NCI-H446 (cell line): ENCODE measurements at regions not wholly inside any gene's neighbourhood (a gene's known extent, or its start where the extent isn't known, plus 50 kb on each side); places are given as distances from the start of the nearest gene placed in this dataset.

Experiments used
- DNase-seq, 2 experiments: peaks; one replicate each; lab custom pipeline; 2025; lab: John Stamatoyannopoulos, UW

GRCh38 chr16:86215233-86215978 is 294.9 kb upstream of the FOXF1 start:
- DNase-seq, result no peak

- no peak for DNase-seq
Observed at GRCh38 chr16:86215979-86216585, 294.2 kb upstream of the FOXF1 start.

GRCh38 chr16:86216591-86216990 is 293.7 kb upstream of the FOXF1 start:
- no peak for DNase-seq

GRCh38 chr16:86217001-86217890 is 293.1 kb upstream of the FOXF1 start:
- DNase-seq, result no peak

GRCh38 chr16:86217891-86218270 is 292.4 kb upstream of the FOXF1 start:
- no peak for DNase-seq

GRCh38 chr16:86218479-86219170 is 291.7 kb upstream of the FOXF1 start:
- no peak for DNase-seq

- DNase-seq, result no peak
Observed at GRCh38 chr16:86219655-86220445, 290.5 kb upstream of the FOXF1 start.

GRCh38 chr16:86220561-86220960 is 289.8 kb upstream of the FOXF1 start:
- DNase-seq, result no peak

GRCh38 chr16:86221085-86221484 is 289.2 kb upstream of the FOXF1 start:
- no peak for DNase-seq

- DNase-seq, result no peak
Observed at GRCh38 chr16:86222547-86222946, 287.8 kb upstream of the FOXF1 start.

GRCh38 chr16:86222965-86223551 is 287.3 kb upstream of the FOXF1 start:
- no peak for DNase-seq

- no peak for DNase-seq
Observed at GRCh38 chr16:86224126-86224525, 286.2 kb upstream of the FOXF1 start.

- no peak for DNase-seq
Observed at GRCh38 chr16:86224629-86225028, 285.7 kb upstream of the FOXF1 start.

- DNase-seq, result no peak
Observed at GRCh38 chr16:86225905-86226371, 284.4 kb upstream of the FOXF1 start.

- no peak for DNase-seq
Observed at GRCh38 chr16:86227041-86227440, 283.3 kb upstream of the FOXF1 start.

- no peak for DNase-seq
Observed at GRCh38 chr16:86227801-86228200, 282.5 kb upstream of the FOXF1 start.

- DNase-seq, result no peak
Observed at GRCh38 chr16:86228713-86229112, 281.6 kb upstream of the FOXF1 start.

GRCh38 chr16:86229283-86229682 is 281.0 kb upstream of the FOXF1 start:
- DNase-seq, result no peak

- no peak for DNase-seq
Observed at GRCh38 chr16:86229866-86230656, 280.3 kb upstream of the FOXF1 start.
